ENCODE measurements at regions not wholly inside any gene's neighbourhood (a gene's known extent, or its start where the extent isn't known, plus 50 kb on each side); places are given as distances from the start of the nearest gene placed in this dataset.

DNA sequence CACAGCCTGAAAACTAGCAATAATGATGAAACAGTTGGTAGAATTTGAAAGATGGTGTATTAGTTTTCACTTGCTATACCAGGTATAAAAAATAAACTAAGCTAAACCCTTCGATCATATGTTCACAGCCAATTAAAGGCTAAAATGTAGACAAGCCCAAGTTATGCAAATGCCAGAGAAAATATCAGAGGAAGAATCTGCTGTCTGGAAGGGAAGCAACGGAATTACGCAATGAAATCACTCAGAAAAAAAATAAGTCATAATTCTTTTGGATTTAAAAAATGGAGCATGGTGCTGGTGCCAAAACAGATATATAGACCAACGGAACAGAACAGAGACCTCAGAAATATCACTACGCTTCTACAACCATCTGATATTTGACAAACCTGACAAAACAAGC is 108.3 kb downstream of the ARL4C start (continued):
- no peak for TF ChIP-seq STAT1 (IDR thresholded peaks at IDR 0.05; ENCODE audit: unreplicated experiment)
- no peak for TF ChIP-seq POLR2AphosphoS5 (IDR thresholded peaks at IDR 0.05; ENCODE audit: low read depth)
- no peak for TF ChIP-seq NANOG (IDR thresholded peaks at IDR 0.05; ENCODE audit: borderline replicate concordance)

DNA sequence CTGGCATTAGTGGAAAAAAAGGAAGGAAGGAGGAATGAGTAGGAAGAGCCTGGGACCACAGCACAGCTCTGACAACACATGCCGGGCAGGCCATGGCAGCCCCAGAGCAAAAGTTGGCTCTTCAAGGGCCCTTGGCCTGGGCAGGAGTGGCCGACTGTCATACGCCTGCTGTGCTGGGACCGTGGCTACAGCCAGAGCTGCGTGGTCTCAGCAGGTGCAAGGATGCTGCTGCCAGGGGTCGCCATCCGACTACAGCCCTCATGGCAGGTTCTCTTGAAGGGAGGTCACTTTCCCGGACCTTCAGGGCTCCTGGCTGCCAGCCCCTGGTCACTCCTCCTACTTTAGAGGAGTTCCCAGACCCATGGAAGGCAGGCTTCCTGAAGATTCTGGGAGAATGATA is 109.9 kb downstream of the ARL4C start:
- no peak overlapping the region for H2AFZ ChIP-seq
- no peak overlapping the region for H3K4me3 ChIP-seq
- no peaks in the 10 kb centered on the region for H3K36me3 ChIP-seq (ENCODE audit: insufficient read depth)
- no peaks in the 10 kb centered on the region for H3K4me1 ChIP-seq (ENCODE audit: insufficient read depth)
- Mint-ChIP-seq H3K27ac (no peak overlapping the region), H3K4me1 (no peaks in the 10 kb centered on the region), H3K4me3 (no peak overlapping the region), H3K36me3 (ENCODE audit: low read depth) (peaks cover 5% of the 10 kb centered on the region; the same call in 2 of the 3 replicates), H3K9me3 (peaks cover 15% of the 10 kb centered on the region), H3K27me3 (ENCODE audit: insufficient read depth, low read depth, poor library complexity) (no peaks in the 10 kb centered on the region)
- peaks cover 3% of the 10 kb centered on the region for H3K9me2 ChIP-seq (ENCODE audit: insufficient read depth)
- no peak overlapping the region for H3K4me2 ChIP-seq
- no peak for DNase-seq (ENCODE audit: low spot score)
- no peaks in the 10 kb centered on the region for H4K20me1 ChIP-seq (replicated peaks; ENCODE audit: insufficient read depth)
- H3K27me3 ChIP-seq (ENCODE audit: insufficient read depth), result no peaks in the 10 kb centered on the region
- no peaks in the 10 kb centered on the region for H3K79me2 ChIP-seq (replicated peaks; ENCODE audit: insufficient read depth)
- no peak for TF ChIP-seq ZNF114 (CRISPR knock-in tag; IDR thresholded peaks at IDR 0.05)
- TF ChIP-seq, protein P1, sequence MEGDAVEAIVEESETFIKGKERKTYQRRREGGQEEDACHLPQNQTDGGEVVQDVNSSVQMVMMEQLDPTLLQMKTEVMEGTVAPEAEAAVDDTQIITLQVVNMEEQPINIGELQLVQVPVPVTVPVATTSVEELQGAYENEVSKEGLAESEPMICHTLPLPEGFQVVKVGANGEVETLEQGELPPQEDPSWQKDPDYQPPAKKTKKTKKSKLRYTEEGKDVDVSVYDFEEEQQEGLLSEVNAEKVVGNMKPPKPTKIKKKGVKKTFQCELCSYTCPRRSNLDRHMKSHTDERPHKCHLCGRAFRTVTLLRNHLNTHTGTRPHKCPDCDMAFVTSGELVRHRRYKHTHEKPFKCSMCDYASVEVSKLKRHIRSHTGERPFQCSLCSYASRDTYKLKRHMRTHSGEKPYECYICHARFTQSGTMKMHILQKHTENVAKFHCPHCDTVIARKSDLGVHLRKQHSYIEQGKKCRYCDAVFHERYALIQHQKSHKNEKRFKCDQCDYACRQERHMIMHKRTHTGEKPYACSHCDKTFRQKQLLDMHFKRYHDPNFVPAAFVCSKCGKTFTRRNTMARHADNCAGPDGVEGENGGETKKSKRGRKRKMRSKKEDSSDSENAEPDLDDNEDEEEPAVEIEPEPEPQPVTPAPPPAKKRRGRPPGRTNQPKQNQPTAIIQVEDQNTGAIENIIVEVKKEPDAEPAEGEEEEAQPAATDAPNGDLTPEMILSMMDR (conservative IDR thresholded peaks at IDR 0.05; ENCODE audit: low read depth in 2 of 2), result peak in 1 of 2 experiments; percentile 26; a peak in 2 of 4 replicates
- H3K27ac ChIP-seq (ENCODE audit: low read depth), result no peak overlapping the region
- H3F3A ChIP-seq (replicated peaks; ENCODE audit: low read depth), result no peaks in the 10 kb centered on the region
- ATAC-seq, result no peak

DNA sequence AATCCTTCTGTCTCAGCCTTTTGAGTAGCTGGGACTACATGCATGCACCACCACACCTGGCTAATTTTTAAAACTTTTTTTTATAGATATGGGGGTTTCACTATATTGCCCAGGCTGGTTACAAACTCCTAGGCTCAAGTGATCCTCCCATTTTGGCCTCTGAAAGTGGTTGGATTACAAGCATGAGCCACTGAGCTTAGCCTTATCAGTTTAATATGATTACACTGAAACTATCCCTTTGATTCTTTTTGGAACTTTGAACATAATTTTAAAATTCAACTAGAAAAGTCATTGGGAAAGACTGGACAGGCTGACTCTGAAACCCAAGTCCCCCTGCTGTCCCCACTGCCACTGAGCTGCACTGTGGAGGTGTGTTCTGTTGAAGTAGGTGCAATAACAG is 114.8 kb downstream of the ARL4C start:
- DNase-seq (ENCODE audit: low spot score) (no peak), ATAC-seq (no peak)
- Histone ChIP-seq H4K20me1 (replicated peaks; ENCODE audit: insufficient read depth) (no peaks in the 10 kb centered on the region), H3K36me3 (ENCODE audit: insufficient read depth) (no peaks in the 10 kb centered on the region), H3K4me2 (no peak overlapping the region), H3K4me1 (ENCODE audit: insufficient read depth) (peaks cover 5% of the 10 kb centered on the region), H3K9me2 (ENCODE audit: insufficient read depth) (no peaks in the 10 kb centered on the region; the same call in 1 of the 2 replicates), H3K27me3 (ENCODE audit: insufficient read depth) (no peaks in the 10 kb centered on the region), H2AFZ (no peak overlapping the region), H3K27ac (ENCODE audit: low read depth) (no peak overlapping the region), H3K79me2 (replicated peaks; ENCODE audit: insufficient read depth) (no peaks in the 10 kb centered on the region), H3F3A (replicated peaks; ENCODE audit: low read depth) (no peaks in the 10 kb centered on the region), H3K4me3 (no peak overlapping the region)
- no peak overlapping the region for H3K4me3 Mint-ChIP-seq
- H3K27me3 Mint-ChIP-seq (ENCODE audit: insufficient read depth, low read depth, poor library complexity), result peaks cover 4% of the 10 kb centered on the region
- peaks cover 7% of the 10 kb centered on the region; the same call in 2 of the 3 replicates for H3K36me3 Mint-ChIP-seq (ENCODE audit: low read depth)
- peaks cover 10% of the 10 kb centered on the region for H3K4me1 Mint-ChIP-seq
- H3K27ac Mint-ChIP-seq, result no peak overlapping the region
- H3K9me3 Mint-ChIP-seq, result peaks cover 18% of the 10 kb centered on the region
- TF ChIP-seq ZNF114 (CRISPR knock-in tag; IDR thresholded peaks at IDR 0.05) (no peak), EZH2 (IDR thresholded peaks at IDR 0.05; ENCODE audit: low read depth, unreplicated experiment) (no peak), POLR2AphosphoS5 (IDR thresholded peaks at IDR 0.05; ENCODE audit: low read depth) (no peak), ZNF331 (CRISPR knock-in tag; IDR thresholded peaks at IDR 0.05; ENCODE audit: low read depth) (no peak)
- TF ChIP-seq, protein P1 (conservative IDR thresholded peaks at IDR 0.05; ENCODE audit: low read depth in 2 of 2), result no peak
- TF ChIP-seq, protein P2, sequence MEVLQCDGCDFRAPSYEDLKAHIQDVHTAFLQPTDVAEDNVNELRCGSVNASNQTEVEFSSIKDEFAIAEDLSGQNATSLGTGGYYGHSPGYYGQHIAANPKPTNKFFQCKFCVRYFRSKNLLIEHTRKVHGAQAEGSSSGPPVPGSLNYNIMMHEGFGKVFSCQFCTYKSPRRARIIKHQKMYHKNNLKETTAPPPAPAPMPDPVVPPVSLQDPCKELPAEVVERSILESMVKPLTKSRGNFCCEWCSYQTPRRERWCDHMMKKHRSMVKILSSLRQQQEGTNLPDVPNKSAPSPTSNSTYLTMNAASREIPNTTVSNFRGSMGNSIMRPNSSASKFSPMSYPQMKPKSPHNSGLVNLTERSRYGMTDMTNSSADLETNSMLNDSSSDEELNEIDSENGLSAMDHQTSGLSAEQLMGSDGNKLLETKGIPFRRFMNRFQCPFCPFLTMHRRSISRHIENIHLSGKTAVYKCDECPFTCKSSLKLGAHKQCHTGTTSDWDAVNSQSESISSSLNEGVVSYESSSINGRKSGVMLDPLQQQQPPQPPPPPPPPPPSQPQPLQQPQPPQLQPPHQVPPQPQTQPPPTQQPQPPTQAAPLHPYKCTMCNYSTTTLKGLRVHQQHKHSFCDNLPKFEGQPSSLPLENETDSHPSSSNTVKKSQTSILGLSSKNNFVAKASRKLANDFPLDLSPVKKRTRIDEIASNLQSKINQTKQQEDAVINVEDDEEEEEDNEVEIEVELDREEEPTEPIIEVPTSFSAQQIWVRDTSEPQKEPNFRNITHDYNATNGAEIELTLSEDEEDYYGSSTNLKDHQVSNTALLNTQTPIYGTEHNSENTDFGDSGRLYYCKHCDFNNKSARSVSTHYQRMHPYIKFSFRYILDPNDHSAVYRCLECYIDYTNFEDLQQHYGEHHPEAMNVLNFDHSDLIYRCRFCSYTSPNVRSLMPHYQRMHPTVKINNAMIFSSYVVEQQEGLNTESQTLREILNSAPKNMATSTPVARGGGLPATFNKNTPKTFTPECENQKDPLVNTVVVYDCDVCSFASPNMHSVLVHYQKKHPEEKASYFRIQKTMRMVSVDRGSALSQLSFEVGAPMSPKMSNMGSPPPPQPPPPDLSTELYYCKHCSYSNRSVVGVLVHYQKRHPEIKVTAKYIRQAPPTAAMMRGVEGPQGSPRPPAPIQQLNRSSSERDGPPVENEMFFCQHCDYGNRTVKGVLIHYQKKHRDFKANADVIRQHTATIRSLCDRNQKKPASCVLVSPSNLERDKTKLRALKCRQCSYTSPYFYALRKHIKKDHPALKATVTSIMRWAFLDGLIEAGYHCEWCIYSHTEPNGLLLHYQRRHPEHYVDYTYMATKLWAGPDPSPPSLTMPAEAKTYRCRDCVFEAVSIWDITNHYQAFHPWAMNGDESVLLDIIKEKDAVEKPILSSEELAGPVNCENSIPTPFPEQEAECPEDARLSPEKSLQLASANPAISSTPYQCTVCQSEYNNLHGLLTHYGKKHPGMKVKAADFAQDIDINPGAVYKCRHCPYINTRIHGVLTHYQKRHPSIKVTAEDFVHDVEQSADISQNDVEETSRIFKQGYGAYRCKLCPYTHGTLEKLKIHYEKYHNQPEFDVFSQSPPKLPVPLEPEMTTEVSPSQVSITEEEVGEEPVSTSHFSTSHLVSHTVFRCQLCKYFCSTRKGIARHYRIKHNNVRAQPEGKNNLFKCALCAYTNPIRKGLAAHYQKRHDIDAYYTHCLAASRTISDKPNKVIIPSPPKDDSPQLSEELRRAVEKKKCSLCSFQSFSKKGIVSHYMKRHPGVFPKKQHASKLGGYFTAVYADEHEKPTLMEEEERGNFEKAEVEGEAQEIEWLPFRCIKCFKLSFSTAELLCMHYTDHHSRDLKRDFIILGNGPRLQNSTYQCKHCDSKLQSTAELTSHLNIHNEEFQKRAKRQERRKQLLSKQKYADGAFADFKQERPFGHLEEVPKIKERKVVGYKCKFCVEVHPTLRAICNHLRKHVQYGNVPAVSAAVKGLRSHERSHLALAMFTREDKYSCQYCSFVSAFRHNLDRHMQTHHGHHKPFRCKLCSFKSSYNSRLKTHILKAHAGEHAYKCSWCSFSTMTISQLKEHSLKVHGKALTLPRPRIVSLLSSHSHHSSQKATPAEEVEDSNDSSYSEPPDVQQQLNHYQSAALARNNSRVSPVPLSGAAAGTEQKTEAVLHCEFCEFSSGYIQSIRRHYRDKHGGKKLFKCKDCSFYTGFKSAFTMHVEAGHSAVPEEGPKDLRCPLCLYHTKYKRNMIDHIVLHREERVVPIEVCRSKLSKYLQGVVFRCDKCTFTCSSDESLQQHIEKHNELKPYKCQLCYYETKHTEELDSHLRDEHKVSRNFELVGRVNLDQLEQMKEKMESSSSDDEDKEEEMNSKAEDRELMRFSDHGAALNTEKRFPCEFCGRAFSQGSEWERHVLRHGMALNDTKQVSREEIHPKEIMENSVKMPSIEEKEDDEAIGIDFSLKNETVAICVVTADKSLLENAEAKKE (CRISPR knock-in tag; IDR thresholded peaks at IDR 0.05), result no peak
